ENCODE measurements at regions not wholly inside any gene's neighbourhood (a gene's known extent, or its start where the extent isn't known, plus 50 kb on each side); places are given as distances from the start of the nearest gene placed in this dataset.
"Not testable (repeated sequence)": the region's sequence is repeated elsewhere in the genome, so short reads cannot be mapped to it uniquely, and the experiment has no call there.

GRCh38 chr13:103605546-103606326, 539.5 kb upstream of the SLC10A2 start:
- H3K36me3 Mint-ChIP-seq: no peaks in the 10 kb centered on the region
- DNase-seq: no peak
- H3K27ac Mint-ChIP-seq: no peak overlapping the region
- no peaks in the 10 kb centered on the region for H3K4me1 Mint-ChIP-seq
- peaks cover 12 to 49% (median 17%) of the 10 kb centered on the region in 6 donors for H3K9me3 Mint-ChIP-seq
- H3K4me3 Mint-ChIP-seq: no peak overlapping the region
- peaks cover 0 to 2% (median 2%) of the 10 kb centered on the region in 3 donors for H3K27me3 Mint-ChIP-seq (ENCODE audit: low read depth in 3 of 3)

- not testable (repeated sequence) for H3K4me3 Mint-ChIP-seq; H3K27me3 Mint-ChIP-seq (ENCODE audit: low read depth in 3 of 3); H3K27ac Mint-ChIP-seq; H3K4me1 Mint-ChIP-seq; DNase-seq; H3K36me3 Mint-ChIP-seq
- peaks cover 8 to 36% (median 19%) of the 10 kb centered on the region in 6 donors for H3K9me3 Mint-ChIP-seq
Observed at GRCh38 chr13:103599870-103600269, 533.7 kb upstream of the SLC10A2 start.

GRCh38 chr13:103598671-103599070, 532.5 kb upstream of the SLC10A2 start:
- Mint-ChIP-seq H3K27ac (no peak overlapping the region), H3K36me3 (no peaks in the 10 kb centered on the region), H3K4me1 (no peaks in the 10 kb centered on the region), H3K4me3 (no peak overlapping the region), H3K27me3 (ENCODE audit: low read depth in 3 of 3) (no peaks in the 10 kb centered on the region), H3K9me3 (peaks cover 8 to 37% (median 19%) of the 10 kb centered on the region in 6 donors)
- no peak for DNase-seq

- peaks cover 10 to 22% (median 14%) of the 10 kb centered on the region in 6 donors for H3K9me3 Mint-ChIP-seq
- peaks cover 0 to 1% (median 0%) of the 10 kb centered on the region in 3 donors for H3K27me3 Mint-ChIP-seq (ENCODE audit: low read depth in 3 of 3)
- no peaks in the 10 kb centered on the region for H3K4me1 Mint-ChIP-seq
Observed at GRCh38 chr13:103573446-103573845, 507.2 kb upstream of the SLC10A2 start.

GRCh38 chr13:103568314-103568713, 502.1 kb upstream of the SLC10A2 start:
- no peak for DNase-seq
- no peaks in the 10 kb centered on the region for H3K4me1 Mint-ChIP-seq
- H3K27me3 Mint-ChIP-seq (ENCODE audit: low read depth in 3 of 3): no peaks in the 10 kb centered on the region
- no peak overlapping the region for H3K4me3 Mint-ChIP-seq
- H3K9me3 Mint-ChIP-seq: peaks cover 7 to 23% (median 12%) of the 10 kb centered on the region in 6 donors
- no peak overlapping the region for H3K27ac Mint-ChIP-seq
- no peaks in the 10 kb centered on the region for H3K36me3 Mint-ChIP-seq

More at GRCh38 chr13:103573446-103573845, 507.2 kb upstream of the SLC10A2 start:
- no peak for DNase-seq
- H3K4me3 Mint-ChIP-seq: no peak overlapping the region
- H3K27ac Mint-ChIP-seq: no peak overlapping the region
- H3K36me3 Mint-ChIP-seq: no peaks in the 10 kb centered on the region

- Mint-ChIP-seq H3K4me3 (no peak overlapping the region), H3K27me3 (ENCODE audit: low read depth in 3 of 3) (no peaks in the 10 kb centered on the region), H3K36me3 (no peaks in the 10 kb centered on the region), H3K4me1 (no peaks in the 10 kb centered on the region), H3K9me3 (peaks cover 7 to 43% (median 17%) of the 10 kb centered on the region in 6 donors), H3K27ac (no peak overlapping the region)
- no peak for DNase-seq
Observed at GRCh38 chr13:103557878-103558277, 491.7 kb upstream of the SLC10A2 start.

- Mint-ChIP-seq H3K4me1 (no peaks in the 10 kb centered on the region), H3K9me3 (peaks cover 7 to 47% (median 20%) of the 10 kb centered on the region in 6 donors), H3K27ac (no peak overlapping the region), H3K27me3 (ENCODE audit: low read depth in 3 of 3) (no peaks in the 10 kb centered on the region), H3K36me3 (no peaks in the 10 kb centered on the region), H3K4me3 (no peak overlapping the region)
- no peak for DNase-seq
Observed at GRCh38 chr13:103556681-103557080, 490.5 kb upstream of the SLC10A2 start.

GRCh38 chr13:103547914-103548313, 481.7 kb upstream of the SLC10A2 start:
- no peaks in the 10 kb centered on the region for H3K27me3 Mint-ChIP-seq (ENCODE audit: low read depth in 3 of 3)
- no peak for DNase-seq
- H3K9me3 Mint-ChIP-seq: peaks cover 19 to 63% (median 27%) of the 10 kb centered on the region in 6 donors
- H3K4me3 Mint-ChIP-seq: no peak overlapping the region
- no peaks in the 10 kb centered on the region for H3K4me1 Mint-ChIP-seq
- no peak overlapping the region for H3K27ac Mint-ChIP-seq
- H3K36me3 Mint-ChIP-seq: no peaks in the 10 kb centered on the region

GRCh38 chr13:103546271-103546670, 480.1 kb upstream of the SLC10A2 start:
- Mint-ChIP-seq H3K27me3 (ENCODE audit: low read depth in 3 of 3) (no peaks in the 10 kb centered on the region), H3K4me3 (no peak overlapping the region), H3K36me3 (no peaks in the 10 kb centered on the region), H3K9me3 (peaks cover 21 to 61% (median 26%) of the 10 kb centered on the region in 6 donors), H3K27ac (no peak overlapping the region), H3K4me1 (no peaks in the 10 kb centered on the region)
- DNase-seq: no peak

- no peaks in the 10 kb centered on the region for H3K4me1 Mint-ChIP-seq
- no peak overlapping the region for H3K27ac Mint-ChIP-seq
- H3K4me3 Mint-ChIP-seq: no peak overlapping the region
- DNase-seq: no peak
- H3K9me3 Mint-ChIP-seq: peaks cover 15 to 52% (median 27%) of the 10 kb centered on the region in 6 donors
- no peaks in the 10 kb centered on the region for H3K27me3 Mint-ChIP-seq (ENCODE audit: low read depth in 3 of 3)
- no peaks in the 10 kb centered on the region for H3K36me3 Mint-ChIP-seq
Observed at GRCh38 chr13:103542648-103543047, 476.4 kb upstream of the SLC10A2 start.

- Mint-ChIP-seq H3K27me3 (ENCODE audit: low read depth in 3 of 3) (no peaks in the 10 kb centered on the region), H3K36me3 (no peaks in the 10 kb centered on the region), H3K4me1 (no peaks in the 10 kb centered on the region), H3K27ac (no peak overlapping the region), H3K4me3 (no peak overlapping the region), H3K9me3 (peaks cover 7 to 49% (median 22%) of the 10 kb centered on the region in 6 donors)
- no peak for DNase-seq
Observed at GRCh38 chr13:103540382-103540765, 474.2 kb upstream of the SLC10A2 start.

- H3K4me3 Mint-ChIP-seq: no peak overlapping the region
- no peak overlapping the region for H3K27ac Mint-ChIP-seq
- DNase-seq: no peak
- peaks cover 7 to 52% (median 19%) of the 10 kb centered on the region in 6 donors for H3K9me3 Mint-ChIP-seq
- H3K27me3 Mint-ChIP-seq (ENCODE audit: low read depth in 3 of 3): no peaks in the 10 kb centered on the region
- H3K36me3 Mint-ChIP-seq: no peaks in the 10 kb centered on the region
- H3K4me1 Mint-ChIP-seq: no peaks in the 10 kb centered on the region
Observed at GRCh38 chr13:103539721-103540381, 473.6 kb upstream of the SLC10A2 start.

- Mint-ChIP-seq H3K27ac (no peak overlapping the region), H3K4me3 (no peak overlapping the region), H3K27me3 (ENCODE audit: low read depth in 3 of 3) (no peaks in the 10 kb centered on the region), H3K4me1 (no peaks in the 10 kb centered on the region), H3K9me3 (peaks cover 4 to 46% (median 19%) of the 10 kb centered on the region in 6 donors), H3K36me3 (no peaks in the 10 kb centered on the region)
- no peak for DNase-seq
Observed at GRCh38 chr13:103539265-103539664, 473.0 kb upstream of the SLC10A2 start.

- Mint-ChIP-seq H3K4me3 (no peak overlapping the region), H3K9me3 (peaks cover 0 to 40% (median 16%) of the 10 kb centered on the region in 6 donors), H3K27ac (no peak overlapping the region), H3K36me3 (no peaks in the 10 kb centered on the region), H3K4me1 (no peaks in the 10 kb centered on the region), H3K27me3 (ENCODE audit: low read depth in 3 of 3) (no peaks in the 10 kb centered on the region)
- DNase-seq: no peak
Observed at GRCh38 chr13:103537616-103538015, 471.4 kb upstream of the SLC10A2 start.
